SK-N-SH treated with all-trans-retinoic acid at 6 μM for 48 hours (cell line): ENCODE measurements at regions not wholly inside any gene's neighbourhood (a gene's known extent, or its start where the extent isn't known, plus 50 kb on each side); places are given as distances from the start of the nearest gene placed in this dataset.

Experiments
- ATAC-seq: fragments of 200-7000 bp; cut with Tn5 transposase; 3 replicates; pipeline ENCODE4 v1.9.1; 2020; ENCODE audit warnings: mild to moderate bottlenecking, moderate library complexity
- ARNTL ChIP-seq: fragments of 450-650 bp; formaldehyde crosslinking; IDR thresholded peaks from 2 replicates; pipeline ENCODE4 v1.5.0; 2020; ENCODE audit warnings: low read depth, mild to moderate bottlenecking, moderate library complexity, borderline replicate concordance
- BACH2 ChIP-seq: fragments of 250-450 bp; sonication (Bioruptor Pico); IDR thresholded peaks from 2 replicates; pipeline ENCODE4 v1.9.0; 2021; ENCODE audit warnings: mild to moderate bottlenecking, borderline replicate concordance
- CREB5 ChIP-seq: fragments of 250-450 bp; sonication (Bioruptor Pico); IDR thresholded peaks from 2 replicates; pipeline ENCODE4 v1.5.1; 2020; ENCODE audit warnings: low read depth, mild to moderate bottlenecking, moderate library complexity
- CSDC2 ChIP-seq: fragments of 250-450 bp; sonication (Bioruptor Pico); IDR thresholded peaks from 2 replicates; pipeline ENCODE4 v1.5.0; 2020; ENCODE audit warnings: mild to moderate bottlenecking, moderate library complexity
- CSRNP3 ChIP-seq: fragments of 250-450 bp; sonication (Bioruptor Pico); IDR thresholded peaks from 2 replicates; pipeline ENCODE4 v1.5.1; 2021; ENCODE audit warnings: mild to moderate bottlenecking, moderate library complexity
- ESRRG ChIP-seq: fragments of 250-450 bp; sonication (Bioruptor Pico); IDR thresholded peaks from 2 replicates; pipeline ENCODE4 v1.6.1; 2021; ENCODE audit warnings: mild to moderate bottlenecking
- ISL1 ChIP-seq: fragments of 250-450 bp; sonication (Bioruptor Pico); IDR thresholded peaks from 2 replicates; pipeline ENCODE4 v2.1.2; 2022; ENCODE audit warnings: mild to moderate bottlenecking, moderate library complexity
- OSR1 ChIP-seq: fragments of 250-450 bp; sonication (Bioruptor Pico); IDR thresholded peaks from 2 replicates; pipeline ENCODE4 v1.8.0; 2022; ENCODE audit warnings: moderate library complexity, mild to moderate bottlenecking, inconsistent platforms
- PATZ1 ChIP-seq: fragments of 250-450 bp; sonication (Bioruptor Pico); IDR thresholded peaks from 2 replicates; pipeline ENCODE4 v1.8.0; 2020; ENCODE audit warnings: mild to moderate bottlenecking, moderate library complexity, borderline replicate concordance
- POU6F1 ChIP-seq: fragments of 250-450 bp; sonication (Bioruptor Pico); IDR thresholded peaks from 2 replicates; pipeline ENCODE4 v1.8.0; 2021; ENCODE audit warnings: low read depth, mild to moderate bottlenecking, moderate library complexity, borderline replicate concordance
- PPARA ChIP-seq: fragments of 250-450 bp; sonication (Bioruptor Pico); IDR thresholded peaks from 2 replicates; pipeline ENCODE4 v1.5.0; 2020; ENCODE audit warnings: mild to moderate bottlenecking, borderline replicate concordance
- RARB ChIP-seq: fragments of 250-450 bp; sonication (Bioruptor Pico); IDR thresholded peaks from 2 replicates; pipeline ENCODE4 v1.8.0; 2021; ENCODE audit warnings: mild to moderate bottlenecking, moderate library complexity
- SNAI2 ChIP-seq: fragments of 250-450 bp; sonication (Bioruptor Pico); IDR thresholded peaks from 2 replicates; pipeline ENCODE4 v1.5.0; 2020; ENCODE audit warnings: mild to moderate bottlenecking, moderate library complexity
- TCF4 ChIP-seq: fragments of 250-450 bp; sonication (Bioruptor Pico); IDR thresholded peaks from 2 replicates; pipeline ENCODE4 v1.8.0; 2021; ENCODE audit warnings: mild to moderate bottlenecking, moderate library complexity, borderline replicate concordance
- TOX ChIP-seq: fragments of 250-450 bp; sonication (Bioruptor Pico); IDR thresholded peaks from 2 replicates; pipeline ENCODE4 v1.8.0; 2021; ENCODE audit warnings: mild to moderate bottlenecking, moderate library complexity, borderline replicate concordance
- TSHZ2 ChIP-seq: fragments of 250-450 bp; sonication (Bioruptor Pico); IDR thresholded peaks from 2 replicates; pipeline ENCODE4 v1.5.0; 2020; ENCODE audit warnings: mild to moderate bottlenecking, moderate library complexity
- ZC3H10 ChIP-seq: fragments of 250-450 bp; sonication (Bioruptor Pico); IDR thresholded peaks from 2 replicates; pipeline ENCODE4 v1.5.1; 2021; ENCODE audit warnings: mild to moderate bottlenecking, moderate library complexity
- ZFP3 ChIP-seq: fragments of 250-450 bp; sonication (Bioruptor Pico); IDR thresholded peaks from 2 replicates; pipeline ENCODE4 v1.5.0; 2020; ENCODE audit warnings: mild to moderate bottlenecking, moderate library complexity
- ZNF565 ChIP-seq: fragments of 450-650 bp; formaldehyde crosslinking; conservative IDR thresholded peaks from 2 replicates; pipeline ENCODE4 v1.5.0; 2020; ENCODE audit warnings: low read depth, mild to moderate bottlenecking, moderate library complexity
- ZNF70 ChIP-seq: fragments of 450-650 bp; formaldehyde crosslinking; IDR thresholded peaks from 2 replicates; pipeline ENCODE4 v1.5.0; 2020; ENCODE audit warnings: mild to moderate bottlenecking, moderate library complexity

- ATAC-seq = no peak
- TF ChIP-seq TSHZ2 (CRISPR knock-in tag) (no peak), OSR1 (CRISPR knock-in tag) (no peak), POU6F1 (CRISPR knock-in tag) (no peak), ZC3H10 (CRISPR knock-in tag) (no peak), TCF4 (no peak), PATZ1 (CRISPR knock-in tag) (no peak), ZNF70 (CRISPR knock-in tag) (no peak), ZNF565 (CRISPR knock-in tag) (no peak), ESRRG (CRISPR knock-in tag) (no peak), ARNTL (no peak), ZFP3 (CRISPR knock-in tag) (no peak), TOX (no peak), SNAI2 (CRISPR knock-in tag) (no peak), BACH2 (CRISPR knock-in tag) (no peak), ISL1 (CRISPR knock-in tag) (no peak), PPARA (CRISPR knock-in tag) (no peak), CSRNP3 (no peak), RARB (CRISPR knock-in tag) (no peak), CREB5 (no peak)
Observed at GRCh38 chr3:120846073-120846472, 61.9 kb upstream of the STXBP5L start.

- ATAC-seq = no peak
- no peak for TF ChIP-seq ZC3H10 (CRISPR knock-in tag)
- TF ChIP-seq, all 23 proteins: peak for 0
Observed at GRCh38 chr3:120848503-120848902, 59.5 kb upstream of the STXBP5L start.

- no peak for ATAC-seq
- TF ChIP-seq CSDC2 (CRISPR knock-in tag) (no peak), ZFP3 (CRISPR knock-in tag) (no peak), RARB (CRISPR knock-in tag) (no peak), PPARA (CRISPR knock-in tag) (no peak), POU6F1 (CRISPR knock-in tag) (no peak), BACH2 (CRISPR knock-in tag) (no peak), ZNF565 (CRISPR knock-in tag) (no peak), ARNTL (no peak), PATZ1 (CRISPR knock-in tag) (no peak)
- TF ChIP-seq, all 23 proteins: peak for 0
Observed at GRCh38 chr3:120850381-120851295, 57.4 kb upstream of the STXBP5L start.
